ENCODE measurements at regions not wholly inside any gene's neighbourhood (a gene's known extent, or its start where the extent isn't known, plus 50 kb on each side); places are given as distances from the start of the nearest gene placed in this dataset.

GRCh38 chr9:78525986-78526560 lies 229.1 kb downstream of the PSAT1 start:
- TF ChIP-seq LEF1 (IDR thresholded peaks at IDR 0.05; ENCODE audit: borderline replicate concordance) (no peak), L3MBTL2 (conservative IDR thresholded peaks at IDR 0.05) (no peak), PKNOX1 (IDR thresholded peaks at IDR 0.05) (no peak), CTBP1 (IDR thresholded peaks at IDR 0.05; ENCODE audit: borderline replicate concordance) (no peak), FOXA1 (IDR thresholded peaks at IDR 0.05) (no peak), BHLHE40 (IDR thresholded peaks at IDR 0.05; ENCODE audit: borderline replicate concordance) (no peak), FOXM1 (IDR thresholded peaks at IDR 0.05; ENCODE audit: borderline replicate concordance) (no peak), SUZ12 (IDR thresholded peaks at IDR 0.05) (no peak), FOXK2 (IDR thresholded peaks at IDR 0.05) (no peak), NFRKB (IDR thresholded peaks at IDR 0.05) (no peak), ARNT (IDR thresholded peaks at IDR 0.05) (no peak), ZNF384 (IDR thresholded peaks at IDR 0.05) (no peak), ELF4 (IDR thresholded peaks at IDR 0.05) (no peak), HDGF (IDR thresholded peaks at IDR 0.05; ENCODE audit: borderline replicate concordance) (no peak), TARDBP (IDR thresholded peaks at IDR 0.05) (no peak)
- ChIA-PET POLR2A (no interaction called here), CTCF (no interaction called here)
- no peak for DNase-seq (ENCODE audit: extremely low spot score)

DNA sequence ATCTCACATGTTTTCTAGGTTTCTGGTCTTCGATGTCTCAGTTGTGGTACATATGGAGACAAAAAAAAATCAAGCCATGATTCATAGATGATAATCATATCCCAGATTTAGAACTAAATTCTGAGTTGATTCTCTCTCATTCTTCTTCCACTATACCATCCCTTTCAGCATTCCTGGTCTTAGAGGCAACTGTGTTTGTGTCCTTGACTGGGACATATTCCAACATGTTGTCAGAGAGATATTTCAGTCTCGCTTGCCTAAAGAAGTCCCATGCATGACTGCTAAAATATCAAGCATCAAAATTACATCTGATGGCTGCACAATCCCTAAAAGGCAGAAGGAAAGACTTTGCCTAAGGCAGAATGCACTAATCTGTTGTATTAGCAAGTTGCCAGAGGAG lies 236.6 kb downstream of the PSAT1 start:
- POLR2A ChIA-PET = no interaction called here
- CTCF ChIA-PET = no interaction called here
- no peak for DNase-seq (ENCODE audit: extremely low spot score)
- TF ChIP-seq FOXK2 (IDR thresholded peaks at IDR 0.05) = no peak
- TF ChIP-seq ELF4 (IDR thresholded peaks at IDR 0.05) = no peak
- no peak for TF ChIP-seq TARDBP (IDR thresholded peaks at IDR 0.05)
- no peak for TF ChIP-seq ARNT (IDR thresholded peaks at IDR 0.05)

GRCh38 chr9:78539188-78539587 lies 242.3 kb downstream of the PSAT1 start:
- POLR2A ChIA-PET = no interaction called here
- TF ChIP-seq BHLHE40 (IDR thresholded peaks at IDR 0.05; ENCODE audit: borderline replicate concordance) (no peak), NFRKB (IDR thresholded peaks at IDR 0.05) (no peak), SP1 (IDR thresholded peaks at IDR 0.05) (no peak), CTBP1 (IDR thresholded peaks at IDR 0.05; ENCODE audit: borderline replicate concordance) (no peak), SUZ12 (IDR thresholded peaks at IDR 0.05) (no peak), L3MBTL2 (conservative IDR thresholded peaks at IDR 0.05) (no peak), ZNF384 (IDR thresholded peaks at IDR 0.05) (no peak), FOXK2 (IDR thresholded peaks at IDR 0.05) (no peak), HDGF (IDR thresholded peaks at IDR 0.05; ENCODE audit: borderline replicate concordance) (no peak), TARDBP (IDR thresholded peaks at IDR 0.05) (no peak), FOXA1 (IDR thresholded peaks at IDR 0.05) (no peak)
- DNase-seq (ENCODE audit: extremely low spot score) = no peak
- CTCF ChIA-PET = no interaction called here

DNA sequence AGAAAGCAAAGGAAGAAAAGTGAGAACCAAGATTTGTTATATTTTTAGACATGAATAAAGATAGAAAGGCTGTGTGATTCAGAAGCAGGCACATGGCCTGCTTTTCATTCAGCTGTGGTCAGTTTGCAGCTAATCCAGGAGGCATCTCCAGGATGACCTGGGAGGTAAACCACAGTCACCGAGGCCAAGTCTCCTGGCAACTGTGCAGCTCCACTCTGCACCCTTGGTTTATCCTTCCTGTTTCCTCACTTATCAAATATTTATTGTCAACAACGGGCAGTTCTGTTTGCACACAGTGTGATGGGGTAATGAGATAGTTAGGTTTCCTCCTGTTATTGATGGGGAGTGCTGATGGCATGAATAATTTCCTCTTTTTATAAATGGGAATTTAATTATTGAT lies 243.0 kb downstream of the PSAT1 start:
- TF ChIP-seq TARDBP (IDR thresholded peaks at IDR 0.05) = no peak
- no peak for TF ChIP-seq LEF1 (IDR thresholded peaks at IDR 0.05; ENCODE audit: borderline replicate concordance)
- TF ChIP-seq NFRKB (IDR thresholded peaks at IDR 0.05) = no peak
- TF ChIP-seq FOXA1 (IDR thresholded peaks at IDR 0.05) = no peak
- TF ChIP-seq HDGF (IDR thresholded peaks at IDR 0.05; ENCODE audit: borderline replicate concordance) = no peak
- no peak for TF ChIP-seq ARNT (IDR thresholded peaks at IDR 0.05)
- no peak for TF ChIP-seq ELF4 (IDR thresholded peaks at IDR 0.05)
- TF ChIP-seq CTBP1 (IDR thresholded peaks at IDR 0.05; ENCODE audit: borderline replicate concordance) = no peak
- CTCF ChIA-PET = no interaction called here

GRCh38 chr9:78541868-78542443 lies 245.0 kb downstream of the PSAT1 start:
- no peak for DNase-seq (ENCODE audit: extremely low spot score)
- ChIA-PET POLR2A (no interaction called here), CTCF (no interaction called here)
- TF ChIP-seq SP1 (IDR thresholded peaks at IDR 0.05) (no peak), L3MBTL2 (conservative IDR thresholded peaks at IDR 0.05) (no peak), FOXM1 (IDR thresholded peaks at IDR 0.05; ENCODE audit: borderline replicate concordance) (no peak), ARNT (IDR thresholded peaks at IDR 0.05) (no peak), CTBP1 (IDR thresholded peaks at IDR 0.05; ENCODE audit: borderline replicate concordance) (no peak), PKNOX1 (IDR thresholded peaks at IDR 0.05) (no peak), ZNF384 (IDR thresholded peaks at IDR 0.05) (no peak), HDGF (IDR thresholded peaks at IDR 0.05; ENCODE audit: borderline replicate concordance) (no peak), ELF4 (IDR thresholded peaks at IDR 0.05) (no peak), BHLHE40 (IDR thresholded peaks at IDR 0.05; ENCODE audit: borderline replicate concordance) (no peak)

More for the DNA sequence above, 243.0 kb downstream of the PSAT1 start:
- POLR2A ChIA-PET = no interaction called here
- DNase-seq (ENCODE audit: extremely low spot score) = no peak

DNA sequence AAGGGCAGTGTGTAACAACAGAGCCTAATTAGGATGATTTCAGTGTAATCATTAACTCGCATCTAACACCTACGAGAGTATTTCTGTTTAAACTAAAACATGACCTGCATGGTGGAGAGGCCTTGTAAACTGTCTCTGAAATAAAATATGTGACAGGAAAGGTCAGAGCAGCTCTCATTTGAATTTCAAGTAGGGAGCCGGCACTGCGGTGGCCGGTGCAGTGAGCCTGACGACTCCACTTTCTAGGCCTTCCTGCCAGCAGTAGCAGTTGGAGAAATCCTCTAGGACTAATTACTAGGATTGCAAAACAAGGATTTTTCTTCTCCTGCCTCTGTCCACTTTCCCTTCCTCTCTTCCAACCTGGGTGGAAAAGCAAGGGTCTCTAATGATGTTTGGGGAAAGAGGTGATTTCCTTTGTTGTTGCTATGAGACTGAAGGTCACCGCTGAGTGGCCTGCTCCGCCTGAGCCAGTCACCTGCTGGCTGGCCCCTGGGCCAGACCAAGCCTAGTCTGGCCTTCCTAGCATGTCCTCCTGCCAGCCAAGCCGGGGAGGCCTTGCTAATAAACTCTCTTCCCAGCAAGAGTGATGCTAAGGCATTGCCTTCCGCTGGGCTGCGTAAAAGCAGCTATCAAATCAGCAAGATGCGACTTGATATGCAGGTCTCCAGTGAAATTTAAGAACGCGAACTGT lies 245.7 kb downstream of the PSAT1 start:
- ChIA-PET CTCF (no interaction called here), POLR2A (no interaction called here)
- peak; percentile 7 for DNase-seq (ENCODE audit: extremely low spot score)
- TF ChIP-seq L3MBTL2 (conservative IDR thresholded peaks at IDR 0.05) (no peak), SUZ12 (IDR thresholded peaks at IDR 0.05) (no peak), LEF1 (IDR thresholded peaks at IDR 0.05; ENCODE audit: borderline replicate concordance) (no peak), FOXK2 (IDR thresholded peaks at IDR 0.05) (no peak), ELF4 (IDR thresholded peaks at IDR 0.05) (no peak), PKNOX1 (IDR thresholded peaks at IDR 0.05) (no peak), FOXM1 (IDR thresholded peaks at IDR 0.05; ENCODE audit: borderline replicate concordance) (no peak), SP1 (IDR thresholded peaks at IDR 0.05) (no peak), NFRKB (IDR thresholded peaks at IDR 0.05) (no peak), ZNF384 (IDR thresholded peaks at IDR 0.05) (no peak), TARDBP (IDR thresholded peaks at IDR 0.05) (no peak), BHLHE40 (IDR thresholded peaks at IDR 0.05; ENCODE audit: borderline replicate concordance) (no peak), ARNT (IDR thresholded peaks at IDR 0.05) (no peak), HDGF (IDR thresholded peaks at IDR 0.05; ENCODE audit: borderline replicate concordance) (no peak), FOXA1 (IDR thresholded peaks at IDR 0.05) (no peak), CTBP1 (IDR thresholded peaks at IDR 0.05; ENCODE audit: borderline replicate concordance) (no peak)
